NCI-H187 treated with DMSO at 0.1 percent for 48 hours (cell line): ENCODE measurements at regions not wholly inside any gene's neighbourhood (a gene's known extent, or its start where the extent isn't known, plus 50 kb on each side); places are given as distances from the start of the nearest gene placed in this dataset.

Experiments used
- DNase-seq: peaks from one replicate; lab custom pipeline; 2025; lab: John Stamatoyannopoulos, UW

DNA sequence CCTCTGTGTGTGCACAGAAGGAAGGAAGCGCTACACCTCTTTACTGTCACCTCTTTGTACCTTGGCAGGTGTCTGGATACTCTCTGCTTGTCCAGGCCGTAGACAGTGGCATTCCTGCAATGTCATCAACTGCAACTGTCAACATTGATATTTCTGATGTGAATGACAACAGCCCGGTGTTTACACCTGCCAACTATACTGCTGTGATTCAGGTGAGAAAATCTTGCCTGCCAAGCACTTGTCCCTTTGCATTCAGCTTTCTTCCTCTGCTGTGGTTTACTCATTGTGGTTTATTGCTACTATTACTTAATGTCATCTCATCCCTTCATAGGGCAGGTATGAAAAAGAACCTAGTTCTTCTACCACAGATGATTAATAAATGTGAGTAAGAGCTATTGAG is 131.9 kb upstream of the MTNR1B start:
- peak; percentile 73 for DNase-seq

DNA sequence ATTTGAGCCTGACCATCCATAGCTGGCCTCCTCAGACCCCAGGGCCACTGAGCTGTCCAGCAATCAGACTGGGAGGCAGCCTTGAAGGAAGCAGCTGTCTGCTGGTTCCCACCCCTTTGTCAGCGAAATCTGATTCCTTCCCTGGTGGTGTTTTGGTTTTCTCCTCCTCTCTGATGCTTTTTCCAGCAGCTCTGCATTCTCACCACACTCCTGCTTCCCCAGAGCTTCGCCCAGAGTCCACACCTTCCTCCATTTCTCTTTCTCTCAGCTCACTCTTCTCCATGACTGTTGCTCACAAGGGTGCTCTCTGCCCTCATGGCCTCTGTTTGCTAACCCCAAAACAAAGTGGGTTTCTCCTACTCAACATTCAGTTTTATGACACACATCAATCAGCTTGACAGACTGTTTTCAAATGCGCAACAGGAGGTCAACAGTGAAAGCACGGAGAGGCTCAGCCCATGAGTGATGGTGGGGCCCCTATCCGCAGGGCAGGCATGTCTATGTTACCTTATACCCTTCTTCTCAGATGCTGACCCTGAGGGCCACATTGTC is 130.6 kb upstream of the MTNR1B start:
- peak; percentile 92 for DNase-seq

DNA sequence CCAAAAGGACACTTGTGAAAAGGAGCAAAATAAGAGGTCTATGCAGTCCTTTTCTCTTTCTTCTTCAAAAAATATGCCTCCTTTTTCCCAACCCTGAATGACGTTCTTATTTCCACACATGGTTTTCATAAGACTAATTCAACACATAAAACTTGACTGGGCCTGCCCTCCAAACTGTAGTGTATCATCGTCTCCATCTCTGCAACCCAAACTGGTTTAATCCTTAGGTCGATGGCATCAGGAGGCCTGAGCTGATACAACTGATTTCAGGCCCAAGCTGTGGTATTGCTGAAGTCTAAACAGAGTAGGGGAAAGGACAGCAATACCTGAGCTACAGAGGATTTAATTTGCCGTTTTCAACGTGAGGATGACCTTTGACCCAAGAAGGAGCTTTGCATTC is 130.0 kb upstream of the MTNR1B start:
- no peak for DNase-seq

- DNase-seq, result no peak
Observed at GRCh38 chr11:92841719-92842118, 127.7 kb upstream of the MTNR1B start.

DNA sequence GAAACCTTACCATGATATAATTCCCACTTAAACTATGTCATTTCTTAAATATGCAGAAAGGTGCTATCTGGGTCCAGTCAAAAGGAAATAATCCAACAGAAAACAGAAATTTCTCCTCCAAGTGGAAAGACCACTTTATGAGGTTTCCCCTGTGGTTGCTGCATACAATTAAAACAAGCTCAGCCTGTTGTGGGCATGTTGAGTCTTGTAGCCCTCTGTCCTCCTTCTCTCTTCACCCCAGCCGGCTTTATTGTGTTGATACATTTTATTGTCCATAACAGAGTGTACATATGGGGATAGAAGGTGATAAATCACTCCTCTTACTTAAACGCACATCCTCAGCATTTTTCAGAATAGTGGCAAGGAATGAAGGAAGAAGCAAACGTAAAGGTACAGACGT is 126.0 kb upstream of the MTNR1B start:
- peak; percentile 93 for DNase-seq

DNA sequence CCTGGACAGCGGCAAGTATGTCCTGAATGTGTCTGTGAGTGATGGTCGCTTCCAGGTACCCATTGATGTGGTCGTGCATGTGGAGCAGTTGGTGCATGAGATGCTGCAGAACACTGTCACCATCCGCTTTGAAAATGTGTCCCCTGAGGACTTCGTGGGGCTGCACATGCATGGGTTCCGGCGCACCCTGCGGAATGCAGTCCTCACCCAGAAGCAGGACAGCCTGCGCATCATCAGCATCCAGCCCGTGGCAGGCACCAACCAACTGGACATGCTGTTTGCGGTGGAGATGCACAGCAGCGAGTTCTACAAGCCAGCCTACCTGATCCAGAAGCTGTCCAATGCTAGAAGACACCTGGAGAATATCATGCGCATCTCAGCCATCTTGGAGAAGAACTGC is 125.3 kb upstream of the MTNR1B start:
- DNase-seq, result no peak

- DNase-seq, result no peak
Observed at GRCh38 chr11:92845390-92845789, 124.1 kb upstream of the MTNR1B start.

DNA sequence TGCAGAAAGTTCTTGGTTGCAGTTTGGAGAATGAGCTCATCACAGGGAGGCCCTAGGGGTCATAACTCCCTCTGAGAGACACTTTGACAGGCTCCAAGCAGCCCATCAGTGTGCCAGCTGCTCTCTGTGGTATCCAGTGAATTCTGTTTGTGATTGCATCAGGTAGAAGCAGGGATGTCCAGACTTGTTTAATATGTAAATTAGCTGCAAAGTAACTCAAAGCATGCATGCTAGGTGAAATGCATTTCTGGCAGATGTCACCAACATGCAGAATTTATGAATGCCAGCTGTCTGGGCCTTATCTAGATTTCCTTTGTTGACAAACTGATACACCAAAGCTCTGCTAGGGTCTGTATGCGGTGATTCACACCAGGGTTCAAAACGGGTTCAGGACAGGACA is 123.6 kb upstream of the MTNR1B start:
- peak; percentile 35 for DNase-seq

DNA sequence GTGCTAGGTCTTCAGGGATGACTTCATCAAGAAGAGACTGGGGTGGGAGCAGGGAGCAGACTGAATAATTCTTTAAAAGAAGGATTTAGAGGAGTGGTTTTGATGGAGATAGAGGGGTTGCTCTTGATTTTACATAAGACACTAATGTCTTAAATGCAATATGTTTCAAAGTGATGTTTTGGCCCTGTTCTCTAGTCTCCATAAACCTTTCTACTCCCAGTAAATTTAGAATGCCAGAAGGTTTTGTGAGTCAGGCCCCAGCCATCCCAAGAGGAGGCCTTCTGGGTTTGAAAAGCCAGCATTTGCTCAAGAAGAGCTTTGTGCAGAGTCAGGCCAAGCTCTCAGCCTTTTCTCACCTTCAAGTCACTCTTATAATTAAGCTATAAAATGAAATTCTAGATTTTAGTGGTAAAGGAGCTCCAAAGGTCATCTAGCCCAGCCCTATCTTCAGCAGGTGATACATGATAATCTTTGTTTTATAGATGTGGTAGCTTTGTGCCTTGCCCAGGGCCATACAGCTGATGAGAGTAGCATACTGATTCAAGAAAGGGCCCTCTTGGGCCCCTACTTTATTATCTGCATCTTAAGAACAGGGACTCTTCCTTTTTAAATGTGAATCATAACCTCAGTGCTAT is 122.8 kb upstream of the MTNR1B start:
- no peak for DNase-seq

GRCh38 chr11:92848578-92848977 is 120.9 kb upstream of the MTNR1B start:
- no peak for DNase-seq

GRCh38 chr11:92850296-92850826 is 119.1 kb upstream of the MTNR1B start:
- DNase-seq, result no peak

GRCh38 chr11:92852229-92852628 is 117.2 kb upstream of the MTNR1B start:
- DNase-seq, result no peak

GRCh38 chr11:92852946-92853345 is 116.5 kb upstream of the MTNR1B start:
- no peak for DNase-seq

DNA sequence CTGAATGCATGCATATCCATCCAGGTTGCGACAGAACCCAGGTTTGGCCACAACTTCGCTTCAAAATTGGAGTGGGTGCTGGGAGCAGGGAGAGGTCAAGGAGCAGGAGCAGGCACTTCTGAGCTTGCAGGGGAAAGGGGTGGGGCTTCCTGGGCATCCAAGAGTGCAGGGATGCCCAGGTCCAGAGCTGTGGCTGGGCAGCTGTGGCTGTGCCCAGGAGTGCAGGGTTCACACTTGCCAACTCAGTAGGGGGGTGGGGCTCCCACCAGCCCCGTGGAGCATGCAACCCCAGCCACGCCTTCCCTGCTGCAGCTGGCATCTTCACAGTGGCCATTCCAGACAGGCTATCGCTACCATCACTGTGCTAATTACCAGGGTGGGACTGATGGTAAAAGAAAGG is 115.3 kb upstream of the MTNR1B start:
- DNase-seq, result no peak

DNA sequence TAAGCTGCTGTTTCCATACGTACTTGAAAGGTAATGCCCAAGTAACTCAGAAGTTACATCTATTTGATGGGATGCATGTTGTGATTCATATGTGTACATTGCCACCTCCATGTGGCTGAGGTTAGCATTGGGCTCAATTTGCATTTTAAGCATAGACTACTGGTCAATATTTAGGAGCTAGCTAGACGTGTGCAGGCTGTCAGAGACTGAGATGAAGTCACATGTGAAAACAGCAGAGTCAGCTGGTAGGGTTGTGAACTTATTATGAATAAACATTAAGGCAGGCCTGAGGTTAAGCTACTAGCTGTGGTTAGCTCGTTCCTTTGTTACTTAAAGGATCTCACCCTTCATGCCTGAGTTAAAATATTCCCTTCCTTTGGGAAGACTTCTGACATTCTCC is 114.5 kb upstream of the MTNR1B start:
- no peak for DNase-seq

DNA sequence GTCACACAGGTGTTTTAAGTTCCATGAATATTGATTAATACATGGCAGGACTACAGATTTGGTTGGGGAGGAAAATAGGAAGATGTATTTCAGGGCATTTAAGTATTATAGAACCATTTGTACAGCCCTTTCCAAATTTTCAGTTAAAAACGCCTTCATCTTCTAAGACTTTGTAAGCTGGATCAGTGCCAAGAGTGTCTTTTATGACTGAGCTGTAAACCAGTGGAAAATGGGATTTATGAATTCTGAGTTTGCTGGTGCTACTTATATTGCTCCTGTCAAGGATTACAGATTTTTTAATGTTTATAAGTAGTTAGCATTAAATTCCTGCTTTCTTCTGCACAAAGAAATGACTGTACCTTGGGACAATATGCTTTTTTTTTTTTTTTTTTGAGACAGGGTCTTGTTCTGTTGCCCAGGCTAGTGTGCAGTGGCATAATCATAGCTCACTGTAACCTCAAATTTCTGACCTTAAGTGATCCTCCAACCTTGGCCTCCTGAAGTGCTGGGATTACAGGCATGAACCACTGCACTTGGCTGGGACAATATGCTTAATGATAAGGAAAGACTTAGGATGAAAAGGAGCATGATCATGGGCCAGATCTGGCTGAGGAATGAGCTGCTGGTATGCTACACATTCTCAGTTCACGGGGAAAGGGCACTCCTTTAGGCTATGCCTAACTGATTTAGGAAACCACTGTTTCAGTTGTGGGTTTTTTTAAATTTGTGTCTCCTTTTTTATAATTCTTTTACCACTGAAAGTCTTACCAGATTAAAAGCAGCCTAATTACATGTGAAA is 113.6 kb upstream of the MTNR1B start:
- DNase-seq, result no peak

DNA sequence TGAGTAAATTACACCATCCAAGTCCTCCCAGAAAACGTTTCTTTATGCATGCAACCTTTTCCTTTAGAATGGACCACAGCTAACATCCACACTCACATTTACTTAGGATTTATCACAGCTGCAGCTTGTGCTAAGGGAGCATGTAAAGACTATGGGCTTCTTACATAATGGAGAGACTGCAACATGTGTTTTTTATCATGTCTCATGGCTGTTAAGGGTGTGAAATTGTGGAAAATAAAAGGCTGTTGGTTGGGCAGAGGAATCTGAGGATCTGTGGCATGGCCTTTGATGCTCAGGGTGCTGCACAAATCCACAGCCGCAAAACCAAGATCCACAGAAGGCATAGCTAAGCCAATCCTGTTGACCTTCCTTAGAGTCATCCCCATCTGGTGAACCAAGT is 112.0 kb upstream of the MTNR1B start:
- DNase-seq, result no peak

DNA sequence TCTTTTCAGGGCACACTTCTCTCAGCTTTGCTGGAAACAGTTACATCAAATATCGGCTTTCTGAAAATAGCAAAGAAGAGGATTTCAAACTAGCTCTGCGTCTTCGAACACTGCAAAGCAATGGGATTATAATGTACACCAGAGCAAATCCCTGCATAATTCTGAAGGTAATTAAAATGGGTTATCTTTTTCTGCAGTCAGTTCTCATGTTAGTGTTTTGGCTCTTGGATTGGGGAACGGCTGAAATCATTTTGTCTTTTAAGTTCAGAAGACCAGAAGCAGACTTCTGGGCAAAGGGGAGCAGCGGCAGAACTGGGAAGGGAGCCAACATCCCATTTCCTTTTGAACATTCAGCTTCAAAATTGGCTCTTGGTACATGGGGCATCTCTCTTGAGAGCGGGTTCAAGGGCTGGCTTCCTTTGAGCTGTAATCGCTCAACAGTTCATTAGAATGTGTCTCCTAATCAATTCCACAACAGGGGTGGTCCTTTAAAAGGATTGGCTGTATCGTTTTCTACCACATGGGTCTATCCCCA is 110.2 kb upstream of the MTNR1B start:
- no peak for DNase-seq

GRCh38 chr11:92861634-92862033 is 107.8 kb upstream of the MTNR1B start:
- peak; percentile 56 for DNase-seq

GRCh38 chr11:92865352-92865751 is 104.1 kb upstream of the MTNR1B start:
- no peak for DNase-seq

GRCh38 chr11:92866679-92867282 is 102.7 kb upstream of the MTNR1B start:
- DNase-seq, result no peak

DNA sequence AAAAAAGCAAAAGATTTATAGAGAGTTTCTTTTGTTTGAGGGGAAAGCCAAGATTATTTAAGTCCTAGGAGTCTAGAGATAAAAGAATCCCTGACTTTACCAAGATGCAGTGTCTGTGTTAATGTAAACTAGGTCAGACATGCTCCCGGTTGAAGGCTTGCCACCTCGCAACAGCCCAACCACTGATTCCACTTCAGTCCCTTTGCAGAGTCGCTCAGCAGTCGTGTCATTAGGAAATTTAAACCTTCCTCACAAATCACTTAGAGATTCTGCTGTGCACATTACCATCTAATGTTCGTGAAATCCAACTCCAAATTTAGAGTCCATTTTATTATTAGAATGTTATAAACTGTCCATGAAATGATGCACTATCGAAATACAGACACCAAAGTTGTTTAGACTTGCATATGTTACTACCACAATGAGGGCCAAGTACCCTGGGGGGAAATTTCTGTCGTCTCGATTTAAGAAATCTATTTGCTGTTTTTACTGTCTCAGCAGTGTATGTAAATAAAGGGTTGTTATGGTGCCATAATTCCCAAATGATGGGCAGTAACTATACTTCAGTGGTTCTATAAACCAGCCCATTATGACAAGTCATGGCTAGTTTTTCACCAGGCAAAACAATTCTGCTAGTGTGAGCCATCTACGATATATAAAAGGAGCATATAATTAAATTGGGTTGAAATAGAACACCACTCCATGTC is 101.4 kb upstream of the MTNR1B start:
- peak; percentile 82 for DNase-seq
